ENCODE measurements at regions not wholly inside any gene's neighbourhood (a gene's known extent, or its start where the extent isn't known, plus 50 kb on each side); places are given as distances from the start of the nearest gene placed in this dataset.

DNA sequence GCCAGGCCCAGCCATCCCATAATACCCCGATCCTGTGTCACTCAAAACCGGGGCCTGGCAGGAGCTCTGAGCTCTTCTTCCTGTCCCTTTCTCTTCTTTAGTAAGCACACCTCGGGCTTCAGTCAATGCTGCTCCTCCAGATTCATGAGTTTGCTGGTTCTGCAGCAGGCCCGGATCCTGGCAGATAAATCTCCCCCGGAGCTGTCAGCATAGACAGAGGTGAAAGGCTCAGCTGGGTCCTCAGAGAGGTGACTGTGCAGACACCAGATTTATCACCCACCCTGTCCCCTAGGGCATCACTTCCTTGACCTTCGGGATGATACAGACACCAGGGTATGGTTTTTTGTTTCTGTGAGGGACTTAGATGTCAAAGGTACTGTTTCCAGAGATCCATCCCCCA, 242.5 kb upstream of the N4BP1 start:
- no peak overlapping the region for H3K4me3 Mint-ChIP-seq (ENCODE audit: unreplicated experiment)
- TF ChIP-seq, protein P1, sequence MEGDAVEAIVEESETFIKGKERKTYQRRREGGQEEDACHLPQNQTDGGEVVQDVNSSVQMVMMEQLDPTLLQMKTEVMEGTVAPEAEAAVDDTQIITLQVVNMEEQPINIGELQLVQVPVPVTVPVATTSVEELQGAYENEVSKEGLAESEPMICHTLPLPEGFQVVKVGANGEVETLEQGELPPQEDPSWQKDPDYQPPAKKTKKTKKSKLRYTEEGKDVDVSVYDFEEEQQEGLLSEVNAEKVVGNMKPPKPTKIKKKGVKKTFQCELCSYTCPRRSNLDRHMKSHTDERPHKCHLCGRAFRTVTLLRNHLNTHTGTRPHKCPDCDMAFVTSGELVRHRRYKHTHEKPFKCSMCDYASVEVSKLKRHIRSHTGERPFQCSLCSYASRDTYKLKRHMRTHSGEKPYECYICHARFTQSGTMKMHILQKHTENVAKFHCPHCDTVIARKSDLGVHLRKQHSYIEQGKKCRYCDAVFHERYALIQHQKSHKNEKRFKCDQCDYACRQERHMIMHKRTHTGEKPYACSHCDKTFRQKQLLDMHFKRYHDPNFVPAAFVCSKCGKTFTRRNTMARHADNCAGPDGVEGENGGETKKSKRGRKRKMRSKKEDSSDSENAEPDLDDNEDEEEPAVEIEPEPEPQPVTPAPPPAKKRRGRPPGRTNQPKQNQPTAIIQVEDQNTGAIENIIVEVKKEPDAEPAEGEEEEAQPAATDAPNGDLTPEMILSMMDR (IDR thresholded peaks at IDR 0.05), result no peak
- H3K27ac Mint-ChIP-seq (ENCODE audit: unreplicated experiment), result no peak overlapping the region
- no peak for DNase-seq (ENCODE audit: extremely low spot score, unreplicated experiment)
- no peaks in the 10 kb centered on the region for H3K4me1 Mint-ChIP-seq (ENCODE audit: unreplicated experiment)
- H3K27me3 Mint-ChIP-seq (ENCODE audit: unreplicated experiment), result no peaks in the 10 kb centered on the region
- H3K36me3 Mint-ChIP-seq (ENCODE audit: unreplicated experiment), result no peaks in the 10 kb centered on the region
- H3K9me3 Mint-ChIP-seq (ENCODE audit: unreplicated experiment), result peaks cover 8% of the 10 kb centered on the region

DNA sequence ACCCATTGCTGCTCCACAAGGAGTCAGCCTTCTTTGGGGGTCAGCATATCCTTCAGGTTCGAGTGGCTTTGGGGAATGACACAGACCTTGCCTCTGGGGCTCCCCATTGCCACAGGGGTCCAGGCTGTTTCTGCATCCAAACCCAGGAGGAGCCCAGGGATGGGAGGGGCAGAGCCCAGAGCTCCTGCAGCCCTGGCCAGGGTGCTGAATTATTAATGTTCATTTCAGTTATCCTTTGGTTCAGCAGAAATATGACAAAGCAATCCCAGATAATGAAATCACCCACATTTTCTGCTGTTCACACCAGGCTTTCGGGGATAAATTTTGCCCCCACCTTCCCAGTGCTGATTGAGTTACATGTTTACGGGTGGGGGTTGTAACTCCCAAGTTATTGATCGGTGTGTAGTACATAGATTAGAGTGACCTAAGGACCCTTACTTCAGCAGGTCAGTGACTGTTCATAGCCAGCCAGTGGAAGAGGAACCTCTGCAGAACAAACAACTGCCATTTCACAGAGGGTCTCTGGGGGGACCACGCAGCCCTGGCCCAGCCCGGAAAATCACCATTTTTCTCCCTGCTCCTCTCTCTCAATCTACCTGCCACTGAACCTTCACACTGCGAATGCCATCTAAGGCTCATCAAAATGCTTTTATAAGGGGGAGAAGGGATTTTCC, 240.3 kb upstream of the N4BP1 start:
- Mint-ChIP-seq H3K36me3 (ENCODE audit: unreplicated experiment) (no peaks in the 10 kb centered on the region), H3K27me3 (ENCODE audit: unreplicated experiment) (no peaks in the 10 kb centered on the region), H3K4me3 (ENCODE audit: unreplicated experiment) (no peak overlapping the region), H3K9me3 (ENCODE audit: unreplicated experiment) (peaks cover 8% of the 10 kb centered on the region), H3K27ac (ENCODE audit: unreplicated experiment) (no peak overlapping the region), H3K4me1 (ENCODE audit: unreplicated experiment) (no peaks in the 10 kb centered on the region)
- DNase-seq (ENCODE audit: extremely low spot score, unreplicated experiment), result no peak
- TF ChIP-seq, protein P1 (IDR thresholded peaks at IDR 0.05), result no peak

DNA sequence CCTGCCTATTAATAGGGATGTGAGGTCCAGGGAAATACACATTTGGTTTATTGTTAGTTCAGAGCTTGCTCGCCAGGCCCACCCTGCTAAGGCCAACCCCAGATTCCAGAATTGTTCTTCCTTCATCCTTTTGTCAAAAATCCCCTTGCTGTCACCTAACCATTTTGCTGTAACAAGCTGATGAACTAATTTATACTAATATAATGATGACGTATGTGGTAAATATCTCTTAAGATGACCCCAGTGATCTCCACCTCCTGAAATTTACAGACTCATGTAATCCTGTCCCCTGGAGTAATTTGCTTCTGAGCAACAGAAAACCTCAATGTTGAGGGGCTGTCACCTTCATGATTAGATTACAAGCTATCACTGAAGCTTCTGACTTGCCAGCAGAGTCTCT, 236.3 kb upstream of the N4BP1 start:
- Mint-ChIP-seq H3K36me3 (ENCODE audit: unreplicated experiment) (no peaks in the 10 kb centered on the region), H3K27me3 (ENCODE audit: unreplicated experiment) (no peaks in the 10 kb centered on the region), H3K9me3 (ENCODE audit: unreplicated experiment) (peaks cover 8% of the 10 kb centered on the region), H3K27ac (ENCODE audit: unreplicated experiment) (no peak overlapping the region), H3K4me3 (ENCODE audit: unreplicated experiment) (no peak overlapping the region), H3K4me1 (ENCODE audit: unreplicated experiment) (no peaks in the 10 kb centered on the region)
- TF ChIP-seq, protein P1 (IDR thresholded peaks at IDR 0.05), result no peak
- DNase-seq (ENCODE audit: extremely low spot score, unreplicated experiment), result no peak

DNA sequence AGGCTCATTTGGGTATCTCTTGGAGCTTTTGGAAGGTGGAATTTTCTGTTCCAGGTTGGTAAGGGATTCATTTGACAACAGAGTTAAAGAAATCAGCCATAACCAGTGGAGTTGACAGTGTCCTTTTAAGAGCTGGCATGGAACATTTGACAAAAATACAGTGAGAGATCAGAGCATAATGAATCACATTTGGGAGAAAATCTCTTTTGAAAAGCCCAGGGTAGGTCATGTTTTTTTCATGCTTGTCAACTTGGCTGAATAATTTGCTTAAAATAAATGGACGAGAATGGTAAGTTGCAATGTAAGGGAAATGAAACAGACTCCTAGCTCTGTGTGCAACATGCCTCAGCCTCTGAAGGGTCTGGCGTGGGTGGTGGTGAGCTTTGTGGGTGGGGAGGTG, 235.3 kb upstream of the N4BP1 start:
- TF ChIP-seq, protein P1 (IDR thresholded peaks at IDR 0.05), result no peak
- Mint-ChIP-seq H3K9me3 (ENCODE audit: unreplicated experiment) (peaks cover 8% of the 10 kb centered on the region), H3K4me3 (ENCODE audit: unreplicated experiment) (no peak overlapping the region), H3K27ac (ENCODE audit: unreplicated experiment) (no peak overlapping the region), H3K27me3 (ENCODE audit: unreplicated experiment) (no peaks in the 10 kb centered on the region), H3K36me3 (ENCODE audit: unreplicated experiment) (no peaks in the 10 kb centered on the region), H3K4me1 (ENCODE audit: unreplicated experiment) (no peaks in the 10 kb centered on the region)
- no peak for DNase-seq (ENCODE audit: extremely low spot score, unreplicated experiment)

DNA sequence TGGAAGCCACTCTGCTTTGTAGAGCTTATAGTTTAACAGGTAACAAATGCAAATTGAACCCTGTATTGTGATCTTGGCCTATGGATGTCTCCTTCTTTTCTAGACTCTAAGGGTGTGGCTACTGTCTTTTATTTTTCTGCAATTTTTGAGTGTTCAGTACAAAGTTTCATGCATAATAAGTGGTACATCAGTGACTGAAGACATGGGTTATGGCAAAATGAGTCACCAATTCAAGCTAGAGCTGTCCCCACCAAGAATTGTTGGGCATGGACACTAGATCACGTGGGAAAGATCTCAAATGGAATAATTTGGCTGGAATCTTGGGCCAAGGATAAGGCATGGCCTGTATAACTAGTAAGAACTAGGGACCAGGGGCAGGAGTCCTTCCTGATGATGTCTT, 228.4 kb upstream of the N4BP1 start:
- TF ChIP-seq, protein P1 (IDR thresholded peaks at IDR 0.05), result no peak
- H3K4me3 Mint-ChIP-seq (ENCODE audit: unreplicated experiment), result no peak overlapping the region
- peaks cover 7% of the 10 kb centered on the region for H3K9me3 Mint-ChIP-seq (ENCODE audit: unreplicated experiment)
- no peak for DNase-seq (ENCODE audit: extremely low spot score, unreplicated experiment)
- H3K36me3 Mint-ChIP-seq (ENCODE audit: unreplicated experiment), result no peaks in the 10 kb centered on the region
- no peaks in the 10 kb centered on the region for H3K4me1 Mint-ChIP-seq (ENCODE audit: unreplicated experiment)
- no peak overlapping the region for H3K27ac Mint-ChIP-seq (ENCODE audit: unreplicated experiment)
- no peaks in the 10 kb centered on the region for H3K27me3 Mint-ChIP-seq (ENCODE audit: unreplicated experiment)

All from osteocyte (in vitro differentiated cells).